LNCaP clone FGC (cell line): ENCODE measurements at regions not wholly inside any gene's neighbourhood (a gene's known extent, or its start where the extent isn't known, plus 50 kb on each side); places are given as distances from the start of the nearest gene placed in this dataset.

ENCODE experiments used
- DNase-seq: peaks from one replicate; pipeline ENCODE4 v3.0.0-alpha.2; 2011; ENCODE audit warnings: low read depth
- H3K4me3 ChIP-seq: 2 replicates; pipeline ENCODE4 v1.5.1; 2011; ENCODE audit warnings: mild to moderate bottlenecking, low read depth, low read length, control low read depth
- TF ChIP-seq, protein P1 (sequence below): IDR thresholded peaks from 2 replicates; pipeline ENCODE4 v1.5.1; 2012; ENCODE audit warnings: mild to moderate bottlenecking; ENCODE audit not compliant: control insufficient read depth, insufficient read depth; ENCODE audit errors: extremely low read depth

DNA sequence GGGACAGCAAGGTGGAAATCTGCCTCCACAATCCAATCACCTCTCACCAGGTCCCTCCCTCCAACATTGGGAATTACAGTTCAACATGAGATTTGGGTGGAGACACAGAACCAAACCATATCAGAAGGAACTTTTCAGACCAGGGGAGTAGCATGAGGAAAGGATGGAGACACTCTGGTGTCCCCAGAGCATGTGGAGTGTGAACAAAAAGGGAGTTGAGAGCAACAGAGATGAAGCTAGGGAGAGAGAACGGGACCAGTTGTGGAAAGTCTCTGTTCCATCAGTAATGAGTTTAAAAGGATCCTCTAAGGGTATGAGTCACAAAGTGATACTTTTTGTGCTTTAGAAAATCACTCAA, 382.0 kb downstream of the SFMBT2 start:
- TF ChIP-seq, protein P1, sequence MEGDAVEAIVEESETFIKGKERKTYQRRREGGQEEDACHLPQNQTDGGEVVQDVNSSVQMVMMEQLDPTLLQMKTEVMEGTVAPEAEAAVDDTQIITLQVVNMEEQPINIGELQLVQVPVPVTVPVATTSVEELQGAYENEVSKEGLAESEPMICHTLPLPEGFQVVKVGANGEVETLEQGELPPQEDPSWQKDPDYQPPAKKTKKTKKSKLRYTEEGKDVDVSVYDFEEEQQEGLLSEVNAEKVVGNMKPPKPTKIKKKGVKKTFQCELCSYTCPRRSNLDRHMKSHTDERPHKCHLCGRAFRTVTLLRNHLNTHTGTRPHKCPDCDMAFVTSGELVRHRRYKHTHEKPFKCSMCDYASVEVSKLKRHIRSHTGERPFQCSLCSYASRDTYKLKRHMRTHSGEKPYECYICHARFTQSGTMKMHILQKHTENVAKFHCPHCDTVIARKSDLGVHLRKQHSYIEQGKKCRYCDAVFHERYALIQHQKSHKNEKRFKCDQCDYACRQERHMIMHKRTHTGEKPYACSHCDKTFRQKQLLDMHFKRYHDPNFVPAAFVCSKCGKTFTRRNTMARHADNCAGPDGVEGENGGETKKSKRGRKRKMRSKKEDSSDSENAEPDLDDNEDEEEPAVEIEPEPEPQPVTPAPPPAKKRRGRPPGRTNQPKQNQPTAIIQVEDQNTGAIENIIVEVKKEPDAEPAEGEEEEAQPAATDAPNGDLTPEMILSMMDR, result no peak
- no peak overlapping the region for H3K4me3 ChIP-seq
- no peak for DNase-seq

GRCh38 chr10:7027913-7028808, 382.7 kb downstream of the SFMBT2 start:
- TF ChIP-seq, protein P1, result no peak
- no peak for DNase-seq
- no peak overlapping the region for H3K4me3 ChIP-seq

DNA sequence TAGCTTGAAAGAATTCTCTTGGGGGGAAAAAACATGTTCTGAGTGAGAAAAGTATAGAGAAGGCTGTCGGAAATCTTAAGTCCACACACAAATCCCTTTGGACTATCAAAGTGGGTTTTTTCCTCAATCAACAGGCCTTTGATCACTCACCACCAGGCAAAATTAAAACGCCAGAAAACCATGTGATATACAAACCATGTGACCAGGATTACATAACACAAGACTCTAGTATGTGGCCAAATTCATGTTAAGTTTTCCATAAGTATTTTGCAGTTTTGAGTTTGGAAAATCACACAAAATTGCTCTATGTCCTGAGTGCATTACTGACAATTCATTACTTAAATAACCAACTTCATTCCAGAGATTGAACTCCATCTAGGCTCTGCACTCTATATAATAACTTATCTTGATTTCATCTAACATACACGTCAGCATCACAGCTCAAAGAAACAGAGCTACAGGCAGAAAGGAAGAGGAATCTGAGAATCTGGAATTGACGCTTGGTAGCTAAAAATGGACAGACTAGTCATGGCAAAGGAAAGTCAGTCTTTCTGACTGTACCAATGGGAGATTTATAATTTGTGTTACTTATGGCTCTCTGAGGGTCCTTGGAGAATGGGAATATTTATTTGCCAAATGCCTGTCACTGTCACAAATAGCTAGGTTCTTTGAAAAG, 383.5 kb downstream of the SFMBT2 start:
- TF ChIP-seq, protein P1, result no peak
- H3K4me3 ChIP-seq, result no peak overlapping the region
- no peak for DNase-seq

DNA sequence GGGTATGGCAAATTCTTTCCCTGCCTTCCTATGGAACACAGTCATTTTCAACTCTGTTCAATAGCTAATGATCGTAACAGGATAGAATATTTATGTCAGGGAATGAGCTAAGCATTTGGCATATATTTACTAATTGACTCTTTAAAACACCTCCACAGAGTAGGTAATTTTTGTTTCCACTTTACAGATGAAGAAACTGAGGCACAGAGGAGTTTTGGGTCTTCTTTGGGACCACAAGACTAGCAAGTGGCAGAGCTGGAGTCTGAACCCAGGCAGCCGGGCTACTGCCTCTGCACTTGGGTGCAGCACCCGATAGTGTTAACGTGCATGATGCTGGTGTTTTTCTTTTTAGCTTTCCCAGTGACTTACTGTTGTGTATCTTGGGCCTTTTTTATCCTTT, 384.0 kb downstream of the SFMBT2 start:
- DNase-seq, result no peak
- no peak overlapping the region for H3K4me3 ChIP-seq
- TF ChIP-seq, protein P1, result no peak

- DNase-seq, result no peak
- TF ChIP-seq, protein P1, result no peak
- H3K4me3 ChIP-seq, result no peak overlapping the region
These were observed 385.5 kb downstream of the SFMBT2 start for GRCh38 chr10:7025296-7025695.

DNA sequence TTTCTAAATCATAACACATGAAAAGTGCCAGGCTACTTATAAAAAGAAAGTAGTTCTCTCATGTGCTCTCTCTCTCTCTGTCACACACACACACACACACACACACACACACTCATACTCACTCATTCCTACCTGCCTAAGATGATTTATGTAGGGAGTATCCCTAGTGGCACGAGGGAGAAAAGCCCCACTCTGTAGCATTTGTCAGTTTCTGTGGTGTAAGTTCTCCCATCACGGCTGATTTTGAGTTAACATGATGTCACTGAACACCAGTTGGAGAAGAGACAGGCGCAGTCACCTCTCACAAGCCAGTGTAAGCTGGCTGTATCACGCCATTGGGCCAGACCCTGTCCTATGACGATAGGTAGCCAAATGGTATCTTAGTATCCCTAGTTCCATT, 395.4 kb downstream of the SFMBT2 start:
- H3K4me3 ChIP-seq, result no peak overlapping the region
- TF ChIP-seq, protein P1, result no peak
- no peak for DNase-seq
